Caco-2 (cell line): ENCODE measurements at regions not wholly inside any gene's neighbourhood (a gene's known extent, or its start where the extent isn't known, plus 50 kb on each side); places are given as distances from the start of the nearest gene placed in this dataset.

ENCODE experiments used
- BruUV-seq: library from RNA; stranded (reverse); fragments of 400-500 nt; replicated peaks from 2 replicates; lab custom pipeline; 2021; lab: Mats Ljungman, UMichigan
- CTCF ChIA-PET: fragments of 300-600 bp; sonication (Branson Sonifier 250); formaldehyde crosslinking; loops from one replicate; lab custom pipeline; 2022; ENCODE audit warnings: antibody characterized with exemption; lab: Charles Lee
- POLR2A ChIA-PET: fragments of 300-600 bp; sonication (Branson Sonifier 250); formaldehyde crosslinking; loops from one replicate; lab custom pipeline; 2022; ENCODE audit warnings: antibody characterized with exemption; lab: Charles Lee
- DNase-seq, 2 experiments: peaks; one replicate each; pipeline versions ENCODE4 v3.0.0 to v3.0.0-alpha.2; 2020 to 2022
- H3K27me3 ChIP-seq: replicated peaks from 2 replicates; pipeline ENCODE4 v1.6.0; 2011; ENCODE audit warnings: low read length; ENCODE audit not compliant: control insufficient read depth, insufficient read depth
- H3K36me3 ChIP-seq: 2 replicates; pipeline ENCODE4 v1.5.1; 2011; ENCODE audit warnings: low read length; ENCODE audit not compliant: control insufficient read depth, insufficient read depth
- H3K4me1 ChIP-seq: fragments of 250-450 bp; sonication (Bioruptor Pico); 2 replicates; pipeline ENCODE4 v1.5.1; 2020; ENCODE audit warnings: mild to moderate bottlenecking
- H3K4me3 ChIP-seq: 2 replicates; pipeline ENCODE4 v1.5.1; 2011; ENCODE audit warnings: low read depth, mild to moderate bottlenecking, control low read depth, low read length
- H3K9me3 ChIP-seq: fragments of 250-450 bp; sonication (Bioruptor Pico); 2 replicates; pipeline ENCODE4 v1.5.1; 2020; ENCODE audit warnings: mild to moderate bottlenecking, moderate library complexity
- H3K27ac Mint-ChIP-seq: one replicate; pipeline ENCODE4 v1.8.0; 2022; ENCODE audit warnings: mixed read lengths; ENCODE audit not compliant: unreplicated experiment
- H3K27me3 Mint-ChIP-seq: one replicate; pipeline ENCODE4 v1.8.0; 2022; ENCODE audit warnings: mixed read lengths; ENCODE audit not compliant: insufficient read depth, unreplicated experiment
- H3K36me3 Mint-ChIP-seq: one replicate; pipeline ENCODE4 v1.8.0; 2022; ENCODE audit warnings: mild to moderate bottlenecking, mixed read lengths; ENCODE audit not compliant: insufficient read depth, unreplicated experiment
- H3K4me1 Mint-ChIP-seq: one replicate; pipeline ENCODE4 v1.8.0; 2022; ENCODE audit warnings: low read depth, mixed read lengths; ENCODE audit not compliant: unreplicated experiment
- H3K4me3 Mint-ChIP-seq: one replicate; pipeline ENCODE4 v1.8.0; 2022; ENCODE audit warnings: mild to moderate bottlenecking, moderate library complexity, mixed read lengths; ENCODE audit not compliant: unreplicated experiment
- H3K9me3 Mint-ChIP-seq: one replicate; pipeline ENCODE4 v1.8.0; 2022; ENCODE audit warnings: mixed read lengths; ENCODE audit not compliant: unreplicated experiment
- CTCF ChIP-seq, 2 experiments: fragments of 200-600 bp in 1 of 2; IDR thresholded peaks; 1 replicate in 1 of 2; 2 replicates in 1 of 2; pipeline versions ENCODE4 v1.5.1 to v1.8.0; 2011 to 2022; ENCODE audit warnings: antibody characterized with exemption in 1 of 2, control low read depth in 1 of 2, inconsistent platforms in 1 of 2, low read depth in 1 of 2, low read length in 1 of 2, mild to moderate bottlenecking in 1 of 2, moderate library complexity in 1 of 2; ENCODE audit not compliant: insufficient read depth in 1 of 2, severe bottlenecking in 1 of 2, unreplicated experiment in 1 of 2
- intact Hi-C: fragments of 100-400 bp; cut with micrococcal nuclease; formaldehyde crosslinking; loops from one replicate; pipeline ENCODE4 v1.10.0; 2022; ENCODE audit not compliant: unreplicated experiment

DNA sequence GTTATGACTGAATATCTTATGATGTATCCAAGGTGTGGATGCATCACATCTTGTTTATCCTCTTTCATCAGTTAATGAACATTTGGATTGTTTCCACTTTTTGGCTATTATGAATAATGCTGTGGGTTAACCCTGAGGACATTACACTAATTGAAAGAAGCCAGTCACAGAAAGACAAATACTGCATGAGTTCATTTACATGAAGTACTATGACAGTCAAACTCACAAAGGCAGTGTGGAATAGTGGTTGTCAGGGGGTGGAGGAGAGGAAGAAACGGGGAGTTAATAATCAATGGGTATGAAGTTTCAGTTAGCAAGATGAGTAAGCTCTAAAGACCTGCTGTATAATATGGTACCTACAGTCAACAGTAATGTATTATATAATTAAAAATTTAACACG lies 409.4 kb upstream of the CTNND2 start:
- CTCF ChIA-PET, result no interaction called here
- H3K9me3 ChIP-seq, result no peaks in the 10 kb centered on the region
- no peak for DNase-seq

DNA sequence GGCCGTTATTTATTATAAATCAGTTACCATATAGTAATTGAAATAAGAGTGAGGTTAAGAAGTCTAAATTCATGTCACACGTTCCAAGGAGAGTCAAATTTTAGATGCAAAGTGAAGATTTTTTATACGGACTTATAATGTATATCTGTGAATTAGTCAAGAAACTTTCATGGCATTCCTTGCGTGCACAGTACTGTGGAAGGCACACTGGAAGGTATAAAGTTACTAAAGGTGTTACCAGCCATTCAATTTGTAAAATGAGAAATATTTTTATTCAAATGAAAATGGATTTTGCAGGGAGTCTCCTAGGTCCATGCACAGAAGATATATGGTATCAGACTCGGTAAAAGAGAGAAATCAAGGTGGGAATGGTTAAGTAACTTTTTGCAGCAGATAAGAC lies 408.1 kb upstream of the CTNND2 start:
- no peak overlapping the region for H3K27ac Mint-ChIP-seq
- no peaks in the 10 kb centered on the region for H3K9me3 Mint-ChIP-seq
- POLR2A ChIA-PET, result no interaction called here
- H3K4me3 ChIP-seq, result no peak overlapping the region
- intact Hi-C loops, result no loop called here
- no peaks in the 10 kb centered on the region for H3K4me1 ChIP-seq
- CTCF ChIA-PET, result no interaction called here
- no TSS peak for BruUV-seq
- TF ChIP-seq CTCF (IDR thresholded peaks at IDR 0.05; ENCODE audit: insufficient read depth in 1 of 2, low read depth in 1 of 2, low read length in 1 of 2, severe bottlenecking in 1 of 2, unreplicated experiment in 1 of 2), result no peak
- no peaks in the 10 kb centered on the region for H3K27me3 ChIP-seq
- H3K36me3 Mint-ChIP-seq, result no peaks in the 10 kb centered on the region
- no peaks in the 10 kb centered on the region for H3K9me3 ChIP-seq
- DNase-seq, result no peak
- no peaks in the 10 kb centered on the region for H3K36me3 ChIP-seq
- H3K4me1 Mint-ChIP-seq, result no peaks in the 10 kb centered on the region
- H3K4me3 Mint-ChIP-seq, result no peak overlapping the region
- H3K27me3 Mint-ChIP-seq, result no peaks in the 10 kb centered on the region

More for the DNA sequence above, 409.4 kb upstream of the CTNND2 start:
- POLR2A ChIA-PET, result no interaction called here
- no peaks in the 10 kb centered on the region for H3K4me1 Mint-ChIP-seq
- H3K36me3 Mint-ChIP-seq, result no peaks in the 10 kb centered on the region
- Histone ChIP-seq H3K4me3 (no peak overlapping the region), H3K4me1 (no peaks in the 10 kb centered on the region), H3K27me3 (no peaks in the 10 kb centered on the region), H3K36me3 (no peaks in the 10 kb centered on the region)
- H3K27me3 Mint-ChIP-seq, result no peaks in the 10 kb centered on the region
- BruUV-seq, result no TSS peak
- intact Hi-C loops, result no loop called here
- H3K4me3 Mint-ChIP-seq, result no peak overlapping the region
- no peak overlapping the region for H3K27ac Mint-ChIP-seq
- H3K9me3 Mint-ChIP-seq, result no peaks in the 10 kb centered on the region
- no peak for TF ChIP-seq CTCF (IDR thresholded peaks at IDR 0.05; ENCODE audit: insufficient read depth in 1 of 2, low read depth in 1 of 2, low read length in 1 of 2, severe bottlenecking in 1 of 2, unreplicated experiment in 1 of 2)

DNA sequence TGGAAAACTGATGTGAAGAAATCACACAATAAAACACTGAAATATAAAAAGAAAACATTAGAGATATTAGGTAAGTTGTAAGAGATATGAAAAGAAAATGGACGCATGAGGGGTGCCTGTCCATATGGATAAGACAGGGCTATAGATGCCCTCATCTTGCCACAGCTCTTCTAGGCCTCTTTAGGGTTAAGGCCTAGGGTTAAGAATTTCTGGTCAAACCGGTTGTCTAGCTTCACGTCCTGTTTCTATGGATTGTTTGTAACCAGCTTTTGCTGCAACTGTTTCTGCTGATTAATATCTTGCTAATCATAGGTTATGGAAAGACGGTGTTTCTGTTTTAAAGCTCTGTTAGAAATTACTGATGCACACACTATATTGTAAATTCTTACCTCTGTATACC lies 389.9 kb upstream of the CTNND2 start:
- Histone ChIP-seq H3K4me3 (no peak overlapping the region), H3K9me3 (peaks cover 5% of the 10 kb centered on the region; the same call in 1 of the 2 replicates), H3K36me3 (no peaks in the 10 kb centered on the region), H3K27me3 (no peaks in the 10 kb centered on the region), H3K4me1 (no peaks in the 10 kb centered on the region)
- no peak overlapping the region for H3K4me3 Mint-ChIP-seq
- H3K36me3 Mint-ChIP-seq, result no peaks in the 10 kb centered on the region
- CTCF ChIA-PET, result no interaction called here
- DNase-seq, result no peak
- no peak overlapping the region for H3K27ac Mint-ChIP-seq
- POLR2A ChIA-PET, result no interaction called here
- peaks cover 11% of the 10 kb centered on the region for H3K9me3 Mint-ChIP-seq
- H3K27me3 Mint-ChIP-seq, result no peaks in the 10 kb centered on the region
- intact Hi-C loops, result loop anchor here (5.0 to 10.0 kb wide), 2 partner anchors 1183 to 1661 kb away; no protein-coding TSS in a partner anchor
- no TSS peak for BruUV-seq
- no peaks in the 10 kb centered on the region for H3K4me1 Mint-ChIP-seq
- no peak for TF ChIP-seq CTCF (IDR thresholded peaks at IDR 0.05; ENCODE audit: insufficient read depth in 1 of 2, low read depth in 1 of 2, low read length in 1 of 2, severe bottlenecking in 1 of 2, unreplicated experiment in 1 of 2)
